ENCODE measurements at regions not wholly inside any gene's neighbourhood (a gene's known extent, or its start where the extent isn't known, plus 50 kb on each side); places are given as distances from the start of the nearest gene placed in this dataset.

- peaks cover 13% of the 10 kb centered on the region for H3K4me1 Mint-ChIP-seq (ENCODE audit: insufficient read depth, unreplicated experiment)
- TF ChIP-seq CTCF (IDR thresholded peaks at IDR 0.05; ENCODE audit: unreplicated experiment) = no peak
- no peaks in the 10 kb centered on the region for H3K9me3 Mint-ChIP-seq (ENCODE audit: unreplicated experiment)
- no peak for DNase-seq (ENCODE audit: unreplicated experiment)
- BruUV-seq (replicated peaks) = no TSS peak
- no peak overlapping the region for H3K27ac Mint-ChIP-seq (ENCODE audit: low read depth, unreplicated experiment)
- H3K36me3 Mint-ChIP-seq (ENCODE audit: insufficient read depth, unreplicated experiment) = no peaks in the 10 kb centered on the region
- no peak overlapping the region for H3K4me3 Mint-ChIP-seq (ENCODE audit: unreplicated experiment)
- intact Hi-C loops (cut with micrococcal nuclease) = no loop called here
- no peaks in the 10 kb centered on the region for H3K27me3 Mint-ChIP-seq (ENCODE audit: insufficient read depth, unreplicated experiment)
- ChIA-PET CTCF (interaction anchor here (0.5 to 5.2 kb wide), 12 partner anchors 12 to 700 kb away, joined by 3 to 110 read pairs (median 3); no protein-coding TSS in a partner anchor), POLR2A (no interaction called here)
Observed at GRCh38 chr6:71383476-71383875, 94.9 kb downstream of the OGFRL1 start.

- POLR2A ChIA-PET = no interaction called here
Observed at GRCh38 chr6:71383901-71384489, 95.4 kb downstream of the OGFRL1 start.

GRCh38 chr6:71385111-71385822 is 96.7 kb downstream of the OGFRL1 start:
- POLR2A ChIA-PET = interaction anchor here (1.2 kb wide), 1 partner anchor 36 kb away, joined by 7 read pairs; no protein-coding TSS in a partner anchor
- Mint-ChIP-seq H3K36me3 (ENCODE audit: insufficient read depth, unreplicated experiment) (no peaks in the 10 kb centered on the region), H3K27ac (ENCODE audit: low read depth, unreplicated experiment) (no peak overlapping the region), H3K4me1 (ENCODE audit: insufficient read depth, unreplicated experiment) (peaks cover 14% of the 10 kb centered on the region), H3K27me3 (ENCODE audit: insufficient read depth, unreplicated experiment) (no peaks in the 10 kb centered on the region), H3K9me3 (ENCODE audit: unreplicated experiment) (no peaks in the 10 kb centered on the region), H3K4me3 (ENCODE audit: unreplicated experiment) (no peak overlapping the region)
- no TSS peak for BruUV-seq (replicated peaks)
- no peak for TF ChIP-seq CTCF (IDR thresholded peaks at IDR 0.05; ENCODE audit: unreplicated experiment)
- intact Hi-C loops (cut with micrococcal nuclease) = loop anchor here (2.0 kb wide), 1 partner anchor 700 kb away; no protein-coding TSS in a partner anchor
- no peak for DNase-seq (ENCODE audit: unreplicated experiment)
- CTCF ChIA-PET = interaction anchor here (0.6 to 5.2 kb wide), 23 partner anchors 9 to 1941 kb away, joined by 3 to 110 read pairs (median 4); no protein-coding TSS in a partner anchor

More at GRCh38 chr6:71383901-71384489, 95.4 kb downstream of the OGFRL1 start:
- Mint-ChIP-seq H3K36me3 (ENCODE audit: insufficient read depth, unreplicated experiment) (no peaks in the 10 kb centered on the region), H3K4me3 (ENCODE audit: unreplicated experiment) (no peak overlapping the region), H3K4me1 (ENCODE audit: insufficient read depth, unreplicated experiment) (peaks cover 14% of the 10 kb centered on the region), H3K27me3 (ENCODE audit: insufficient read depth, unreplicated experiment) (no peaks in the 10 kb centered on the region), H3K27ac (ENCODE audit: low read depth, unreplicated experiment) (no peak overlapping the region), H3K9me3 (ENCODE audit: unreplicated experiment) (no peaks in the 10 kb centered on the region)
- intact Hi-C loops (cut with micrococcal nuclease) = loop anchor here (1.0 to 2.0 kb wide), 4 partner anchors 98 to 701 kb away; no protein-coding TSS in a partner anchor
- TF ChIP-seq CTCF (IDR thresholded peaks at IDR 0.05; ENCODE audit: unreplicated experiment) = peak; percentile 45
- DNase-seq (ENCODE audit: unreplicated experiment) = peak; percentile 56
- CTCF ChIA-PET = interaction anchor here (0.6 to 5.2 kb wide), 19 partner anchors 8 to 693 kb away, joined by 3 to 110 read pairs (median 4); no protein-coding TSS in a partner anchor
- BruUV-seq (replicated peaks) = no TSS peak

- peaks cover 14% of the 10 kb centered on the region for H3K4me1 Mint-ChIP-seq (ENCODE audit: insufficient read depth, unreplicated experiment)
- no peak for TF ChIP-seq CTCF (IDR thresholded peaks at IDR 0.05; ENCODE audit: unreplicated experiment)
- no peaks in the 10 kb centered on the region for H3K9me3 Mint-ChIP-seq (ENCODE audit: unreplicated experiment)
- peaks cover under 1% of the 10 kb centered on the region for H3K36me3 Mint-ChIP-seq (ENCODE audit: insufficient read depth, unreplicated experiment)
- POLR2A ChIA-PET = no interaction called here
- no peaks in the 10 kb centered on the region for H3K27me3 Mint-ChIP-seq (ENCODE audit: insufficient read depth, unreplicated experiment)
- BruUV-seq (replicated peaks) = no TSS peak
- intact Hi-C loops (cut with micrococcal nuclease) = loop anchor here (1.0 kb wide), 1 partner anchor 34 kb away; no protein-coding TSS in a partner anchor
- H3K4me3 Mint-ChIP-seq (ENCODE audit: unreplicated experiment) = no peak overlapping the region
- CTCF ChIA-PET = interaction anchor here (0.7 to 5.2 kb wide), 3 partner anchors 19 to 124 kb away, joined by 3 to 110 read pairs (median 18); no protein-coding TSS in a partner anchor
- H3K27ac Mint-ChIP-seq (ENCODE audit: low read depth, unreplicated experiment) = no peak overlapping the region
- DNase-seq (ENCODE audit: unreplicated experiment) = no peak
Observed at GRCh38 chr6:71386215-71386614, 97.6 kb downstream of the OGFRL1 start.
